ENCODE measurements at regions not wholly inside any gene's neighbourhood (a gene's known extent, or its start where the extent isn't known, plus 50 kb on each side); places are given as distances from the start of the nearest gene placed in this dataset.

DNA sequence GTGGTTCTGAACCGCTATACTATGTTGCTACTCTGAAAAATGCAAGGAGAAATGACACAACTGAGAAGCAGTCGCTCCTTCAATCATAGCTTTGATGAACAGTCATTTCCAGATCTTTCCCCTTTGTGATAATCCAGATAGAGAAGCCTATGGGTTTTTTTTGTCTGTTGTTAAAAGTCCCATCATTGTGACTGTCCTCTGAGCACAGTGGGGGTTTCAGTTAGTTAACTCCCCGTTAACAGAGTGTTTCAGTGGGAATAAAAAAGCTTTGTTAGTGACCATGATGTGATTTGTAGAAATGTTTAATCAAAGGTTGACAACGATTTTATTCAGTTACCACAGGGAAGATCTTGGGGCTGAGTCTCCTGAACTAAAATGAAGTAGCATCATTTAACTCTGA lies 176.2 kb upstream of the MAOA start:
- no peak overlapping the region for H3K4me3 Mint-ChIP-seq
- H3K4me1 Mint-ChIP-seq (ENCODE audit: low read depth): no peaks in the 10 kb centered on the region
- H3K27ac Mint-ChIP-seq: no peak overlapping the region
- peaks cover 0 to 3% of the 10 kb centered on the region in 2 donors for H3K9me3 Mint-ChIP-seq
- peaks cover 25% of the 10 kb centered on the region for H3K27me3 Mint-ChIP-seq (ENCODE audit: low read depth)
- no peaks in the 10 kb centered on the region for H3K36me3 Mint-ChIP-seq (ENCODE audit: insufficient read depth in 2 of 2)
- DNase-seq (no peak), ATAC-seq (replicated peaks in 1 of 2) (no peak)

DNA sequence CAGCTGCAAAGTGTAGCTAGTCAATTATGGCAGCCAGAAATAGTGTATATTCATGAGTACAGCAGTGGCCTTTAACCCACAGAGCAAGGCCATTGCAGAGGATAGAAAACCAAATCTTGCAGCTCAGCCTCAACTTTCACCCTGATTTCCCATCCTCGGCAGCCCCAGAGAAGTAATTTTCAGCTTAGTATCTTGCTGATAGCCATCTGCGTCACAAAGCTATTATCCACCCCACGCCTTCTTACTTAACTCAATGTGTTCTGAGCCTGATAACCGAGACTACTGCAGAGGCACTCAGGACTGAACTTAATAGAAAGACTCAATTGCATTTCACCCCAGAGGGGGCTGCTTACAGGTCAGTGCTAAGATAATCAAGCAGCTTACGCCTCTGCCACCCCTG lies 174.5 kb upstream of the MAOA start:
- Mint-ChIP-seq H3K9me3 (peaks cover 0 to 3% of the 10 kb centered on the region in 2 donors), H3K27ac (no peak overlapping the region), H3K4me3 (no peak overlapping the region), H3K36me3 (ENCODE audit: insufficient read depth in 2 of 2) (no peaks in the 10 kb centered on the region), H3K4me1 (ENCODE audit: low read depth) (no peaks in the 10 kb centered on the region), H3K27me3 (ENCODE audit: low read depth) (peaks cover 25% of the 10 kb centered on the region)
- ATAC-seq (replicated peaks in 1 of 2): no peak
- no peak for DNase-seq

DNA sequence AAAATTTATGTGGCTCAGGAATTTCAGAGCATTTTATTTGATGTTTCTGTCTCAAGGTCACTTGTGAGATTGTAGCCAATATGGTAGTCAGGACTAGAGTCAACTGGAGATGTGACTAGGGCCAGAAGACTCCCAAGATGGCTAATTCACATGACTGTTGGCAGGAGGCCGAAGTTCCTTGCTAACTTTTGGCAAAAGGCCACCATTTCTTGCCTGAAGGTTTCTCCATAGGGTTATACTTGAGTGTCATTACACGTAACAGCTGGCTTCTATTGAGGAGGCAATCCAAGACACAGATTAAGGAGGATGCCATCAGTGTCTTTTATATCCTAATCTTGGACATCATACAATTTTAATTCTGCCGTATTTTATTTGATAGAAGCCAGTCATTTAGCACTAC lies 162.3 kb upstream of the MAOA start:
- H3K27ac Mint-ChIP-seq: no peak overlapping the region
- peaks cover 2% of the 10 kb centered on the region in 2 donors for H3K9me3 Mint-ChIP-seq
- H3K27me3 Mint-ChIP-seq (ENCODE audit: low read depth): peaks cover 7% of the 10 kb centered on the region
- H3K4me3 Mint-ChIP-seq: no peak overlapping the region
- no peaks in the 10 kb centered on the region for H3K4me1 Mint-ChIP-seq (ENCODE audit: low read depth)
- ATAC-seq (replicated peaks in 1 of 2) (no peak), DNase-seq (no peak)
- H3K36me3 Mint-ChIP-seq (ENCODE audit: insufficient read depth in 2 of 2): peaks cover 0 to 1% of the 10 kb centered on the region in 2 donors

DNA sequence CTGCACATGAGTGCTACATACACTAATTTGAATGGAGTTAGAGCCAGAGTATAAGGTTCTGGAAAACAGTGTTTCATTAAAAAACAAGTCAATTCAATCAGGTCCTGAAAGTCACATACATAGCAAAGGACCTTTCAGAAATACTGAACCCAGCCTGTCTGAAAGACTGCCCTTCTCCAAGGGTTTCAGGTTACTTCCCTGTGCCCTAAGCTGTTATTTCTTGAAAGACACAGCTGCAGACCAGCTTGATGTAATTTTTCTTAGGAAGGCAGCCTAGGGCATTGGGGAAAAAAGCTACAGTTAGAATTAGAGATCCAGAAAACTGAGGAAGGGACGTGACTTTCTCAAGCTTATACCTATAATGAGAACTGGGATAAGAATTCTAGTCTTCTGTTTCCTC lies 155.9 kb upstream of the MAOA start:
- Mint-ChIP-seq H3K27me3 (ENCODE audit: low read depth) (peaks cover 16% of the 10 kb centered on the region), H3K4me3 (no peak overlapping the region), H3K9me3 (peaks cover 2% of the 10 kb centered on the region in 2 donors), H3K27ac (no peak overlapping the region), H3K36me3 (ENCODE audit: insufficient read depth in 2 of 2) (no peaks in the 10 kb centered on the region), H3K4me1 (ENCODE audit: low read depth) (no peaks in the 10 kb centered on the region)
- DNase-seq (no peak), ATAC-seq (replicated peaks in 1 of 2) (no peak)

DNA sequence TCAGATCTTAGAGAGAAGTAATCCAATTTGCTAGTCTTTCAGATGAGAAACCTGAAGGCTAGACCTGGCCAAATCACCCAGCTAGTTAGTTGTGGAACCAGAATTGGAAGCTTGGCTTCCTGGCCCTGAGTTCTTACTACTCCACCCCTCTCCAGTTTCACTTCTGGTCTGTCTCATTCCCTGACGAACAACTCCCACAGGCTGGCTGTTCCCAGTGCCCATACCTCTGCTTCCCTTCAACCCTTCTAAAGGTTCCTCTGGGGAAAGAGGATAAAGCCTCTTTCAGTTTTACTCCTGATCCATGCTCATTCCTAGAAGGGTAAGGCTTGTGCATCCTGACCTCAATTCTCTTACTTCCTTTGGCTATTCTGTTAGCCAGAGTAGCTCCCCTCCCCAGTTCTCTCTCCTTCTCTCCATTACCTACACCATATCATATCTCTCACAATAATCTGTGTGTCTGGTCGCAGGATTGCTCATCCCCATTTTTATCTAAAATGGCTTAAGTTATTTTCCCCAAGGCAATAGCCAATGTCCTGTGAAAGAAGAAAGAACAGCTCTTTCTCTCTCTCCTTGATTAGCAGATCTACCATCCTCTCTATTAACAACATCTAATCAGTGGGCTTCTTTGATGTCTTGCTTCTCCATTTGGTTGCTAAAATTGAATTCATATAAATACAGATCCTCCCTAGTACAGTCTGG lies 155.0 kb upstream of the MAOA start:
- Mint-ChIP-seq H3K36me3 (ENCODE audit: insufficient read depth in 2 of 2) (no peaks in the 10 kb centered on the region), H3K9me3 (peaks cover 2% of the 10 kb centered on the region in 2 donors), H3K4me1 (ENCODE audit: low read depth) (no peaks in the 10 kb centered on the region), H3K27me3 (ENCODE audit: low read depth) (peaks cover 9% of the 10 kb centered on the region), H3K27ac (no peak overlapping the region), H3K4me3 (no peak overlapping the region)
- no peak for ATAC-seq (replicated peaks in 1 of 2)
- DNase-seq: no peak

DNA sequence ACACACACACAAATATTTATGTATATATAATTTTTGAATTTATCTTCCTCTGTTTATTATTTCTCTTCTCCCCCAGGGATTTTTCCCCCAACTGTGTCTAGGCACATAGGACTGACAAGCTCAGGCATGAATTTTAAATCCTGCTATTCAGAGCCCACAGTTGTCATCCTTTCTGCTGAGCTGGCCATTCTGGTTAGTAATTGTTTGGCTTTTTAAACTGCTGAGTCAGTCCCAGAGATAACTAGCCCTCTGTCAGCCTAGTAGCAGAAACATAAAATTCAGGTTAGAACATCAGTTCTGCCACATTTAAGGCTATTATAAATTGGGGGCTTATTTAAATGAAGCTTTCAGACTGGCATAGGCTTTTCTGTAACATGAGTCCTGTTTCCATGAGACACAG lies 151.7 kb upstream of the MAOA start:
- no peak overlapping the region for H3K4me3 Mint-ChIP-seq
- ATAC-seq (replicated peaks in 1 of 2) (no peak), DNase-seq (no peak)
- H3K27me3 Mint-ChIP-seq (ENCODE audit: low read depth): peaks cover 9% of the 10 kb centered on the region
- no peak overlapping the region for H3K27ac Mint-ChIP-seq
- H3K36me3 Mint-ChIP-seq (ENCODE audit: insufficient read depth in 2 of 2): no peaks in the 10 kb centered on the region
- H3K9me3 Mint-ChIP-seq: no peaks in the 10 kb centered on the region
- no peaks in the 10 kb centered on the region for H3K4me1 Mint-ChIP-seq (ENCODE audit: low read depth)

DNA sequence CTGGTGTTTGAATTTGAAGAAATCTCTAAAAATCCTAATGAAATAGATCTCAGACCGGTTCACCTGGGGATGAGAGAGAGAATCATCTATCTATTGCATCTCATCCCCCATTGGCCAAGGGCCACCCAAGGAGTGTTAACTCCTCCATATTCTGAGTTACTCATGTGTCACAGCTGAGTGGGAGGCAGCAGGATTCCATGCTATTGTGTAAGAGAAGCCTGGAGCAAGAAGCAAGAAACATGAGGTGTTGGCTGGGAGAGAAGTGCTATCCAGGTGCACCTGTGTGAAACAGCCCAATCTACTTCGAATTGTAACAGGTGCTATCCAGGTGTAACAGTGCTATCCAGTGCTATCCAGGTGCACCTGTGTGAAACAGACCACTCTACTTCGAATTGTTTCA lies 150.3 kb upstream of the MAOA start:
- Mint-ChIP-seq H3K9me3 (no peaks in the 10 kb centered on the region), H3K27me3 (ENCODE audit: low read depth) (peaks cover 9% of the 10 kb centered on the region), H3K27ac (no peak overlapping the region), H3K4me3 (no peak overlapping the region), H3K4me1 (ENCODE audit: low read depth) (no peaks in the 10 kb centered on the region), H3K36me3 (ENCODE audit: insufficient read depth in 2 of 2) (no peaks in the 10 kb centered on the region)
- DNase-seq (no peak), ATAC-seq (replicated peaks in 1 of 2) (no peak)

DNA sequence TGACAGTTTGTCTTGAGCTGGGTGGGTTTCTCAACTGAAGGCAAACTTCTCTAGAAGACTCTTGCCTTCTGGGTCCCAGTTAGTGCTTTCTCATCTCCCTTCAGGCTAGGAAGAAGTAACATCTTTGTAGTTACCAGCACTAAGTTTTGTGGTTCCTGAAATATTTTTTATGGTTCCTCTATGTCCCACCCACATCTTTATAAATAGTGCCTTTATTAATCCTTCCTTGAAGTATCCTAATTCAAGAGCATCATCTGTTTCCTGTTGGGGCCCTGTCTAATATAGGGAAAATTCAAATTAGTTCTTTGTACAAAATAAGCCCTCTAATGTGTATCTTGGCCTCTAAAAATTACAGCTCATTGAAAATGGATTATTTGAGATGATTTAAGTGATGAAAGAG lies 147.4 kb upstream of the MAOA start:
- ATAC-seq (replicated peaks in 1 of 2): no peak
- Mint-ChIP-seq H3K9me3 (no peaks in the 10 kb centered on the region), H3K4me3 (no peak overlapping the region), H3K27me3 (ENCODE audit: low read depth) (peaks cover 15% of the 10 kb centered on the region), H3K36me3 (ENCODE audit: insufficient read depth in 2 of 2) (no peaks in the 10 kb centered on the region), H3K27ac (no peak overlapping the region), H3K4me1 (ENCODE audit: low read depth) (no peaks in the 10 kb centered on the region)
- no peak for DNase-seq

DNA sequence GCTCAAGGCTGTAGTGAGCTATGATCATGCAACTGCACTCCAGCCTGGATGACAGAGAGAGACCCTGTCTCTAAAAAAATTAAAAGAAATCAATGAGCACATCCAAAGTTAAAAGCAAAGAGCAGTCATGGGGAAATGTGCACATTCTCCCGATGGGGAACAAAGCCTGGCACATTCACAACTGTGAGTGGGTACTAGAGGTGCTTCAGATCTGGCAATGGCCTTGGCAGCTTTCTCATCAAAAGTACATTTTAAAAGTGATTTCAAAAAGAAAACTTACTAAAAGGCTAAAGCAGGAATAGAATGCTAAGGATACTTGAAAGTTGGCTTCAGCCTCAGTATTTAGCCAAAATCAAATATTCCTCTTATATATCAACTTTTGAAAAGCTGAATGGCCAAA lies 145.9 kb upstream of the MAOA start:
- Mint-ChIP-seq H3K4me1 (ENCODE audit: low read depth) (no peaks in the 10 kb centered on the region), H3K27me3 (ENCODE audit: low read depth) (peaks cover 15% of the 10 kb centered on the region), H3K9me3 (no peaks in the 10 kb centered on the region), H3K36me3 (ENCODE audit: insufficient read depth in 2 of 2) (no peaks in the 10 kb centered on the region), H3K27ac (no peak overlapping the region), H3K4me3 (no peak overlapping the region)
- no peak for DNase-seq
- no peak for ATAC-seq (replicated peaks in 1 of 2)

DNA sequence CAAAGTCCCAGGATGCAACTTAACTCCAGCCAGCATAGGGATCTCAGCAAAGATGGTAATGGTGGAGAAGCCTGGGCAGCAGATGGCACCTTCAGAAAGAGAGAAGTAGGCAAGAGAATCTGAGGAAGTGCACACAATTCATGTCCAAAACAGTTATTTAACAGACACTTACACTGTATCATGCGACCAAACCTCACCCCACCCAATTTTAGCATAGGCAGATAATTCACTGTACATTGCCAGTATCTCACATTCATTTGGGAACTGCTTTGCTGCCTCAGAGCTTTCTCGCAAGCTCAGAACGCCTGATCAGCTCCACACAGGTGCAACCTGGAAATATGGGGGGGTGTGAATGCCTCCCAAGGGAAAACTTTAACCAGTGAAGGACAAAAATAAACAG lies 143.0 kb upstream of the MAOA start:
- ATAC-seq (replicated peaks in 1 of 2): no peak
- Mint-ChIP-seq H3K9me3 (no peaks in the 10 kb centered on the region), H3K36me3 (ENCODE audit: insufficient read depth in 2 of 2) (no peaks in the 10 kb centered on the region), H3K4me1 (ENCODE audit: low read depth) (no peaks in the 10 kb centered on the region), H3K4me3 (no peak overlapping the region), H3K27me3 (ENCODE audit: low read depth) (peaks cover 23% of the 10 kb centered on the region), H3K27ac (no peak overlapping the region)
- DNase-seq: no peak

DNA sequence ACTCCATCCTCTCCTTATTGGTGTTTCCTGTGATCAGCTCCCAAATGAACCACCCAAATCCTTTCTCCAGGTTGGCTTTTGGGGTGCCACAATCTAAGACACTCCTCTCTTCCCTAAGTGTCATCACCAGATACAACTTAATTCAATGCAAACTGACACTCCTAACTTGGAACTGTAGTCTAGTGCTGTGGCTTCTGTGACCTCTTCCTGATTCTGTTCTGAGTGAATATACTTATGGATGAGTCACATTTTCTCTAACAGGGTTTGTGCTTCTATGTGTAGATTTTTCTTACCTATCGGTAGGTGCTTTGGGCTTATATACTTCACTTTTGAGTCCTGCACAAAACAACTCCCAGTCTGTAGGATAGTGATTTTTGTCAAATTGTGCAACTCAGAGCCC lies 141.3 kb upstream of the MAOA start:
- H3K27ac Mint-ChIP-seq: no peak overlapping the region
- ATAC-seq (replicated peaks in 1 of 2): peak in 1 of 2 donors; percentile 51

DNA sequence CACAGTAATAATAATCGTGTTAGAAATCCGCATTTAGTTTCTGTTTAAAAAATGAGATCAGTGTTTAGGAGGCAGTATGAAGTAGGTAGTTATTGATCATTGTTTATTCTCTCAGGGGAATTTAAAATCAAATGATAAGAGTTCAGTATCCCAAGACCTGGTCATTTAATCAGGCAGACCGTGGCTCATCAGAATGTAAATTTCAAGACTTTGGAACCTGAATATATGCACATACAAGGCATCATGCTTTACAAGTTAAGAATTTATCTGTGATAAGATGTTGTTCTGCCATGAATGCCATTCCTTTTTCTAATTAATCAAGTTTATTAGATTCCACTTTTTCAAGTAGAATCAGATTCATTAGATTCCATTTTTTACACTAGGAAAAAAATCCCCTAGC lies 133.5 kb upstream of the MAOA start:
- Mint-ChIP-seq H3K4me3 (no peak overlapping the region), H3K9me3 (peaks cover 0 to 1% of the 10 kb centered on the region in 2 donors), H3K27me3 (ENCODE audit: low read depth) (peaks cover 50% of the 10 kb centered on the region), H3K4me1 (ENCODE audit: low read depth) (no peaks in the 10 kb centered on the region), H3K36me3 (ENCODE audit: insufficient read depth in 2 of 2) (no peaks in the 10 kb centered on the region), H3K27ac (no peak overlapping the region)
- DNase-seq (no peak), ATAC-seq (replicated peaks in 1 of 2) (no peak)

More for the DNA sequence above, 141.3 kb upstream of the MAOA start:
- H3K4me3 Mint-ChIP-seq: no peak overlapping the region
- DNase-seq: no peak
- no peaks in the 10 kb centered on the region for H3K36me3 Mint-ChIP-seq (ENCODE audit: insufficient read depth in 2 of 2)
- H3K27me3 Mint-ChIP-seq (ENCODE audit: low read depth): peaks cover 27% of the 10 kb centered on the region
- no peaks in the 10 kb centered on the region for H3K4me1 Mint-ChIP-seq (ENCODE audit: low read depth)
- H3K9me3 Mint-ChIP-seq: no peaks in the 10 kb centered on the region

DNA sequence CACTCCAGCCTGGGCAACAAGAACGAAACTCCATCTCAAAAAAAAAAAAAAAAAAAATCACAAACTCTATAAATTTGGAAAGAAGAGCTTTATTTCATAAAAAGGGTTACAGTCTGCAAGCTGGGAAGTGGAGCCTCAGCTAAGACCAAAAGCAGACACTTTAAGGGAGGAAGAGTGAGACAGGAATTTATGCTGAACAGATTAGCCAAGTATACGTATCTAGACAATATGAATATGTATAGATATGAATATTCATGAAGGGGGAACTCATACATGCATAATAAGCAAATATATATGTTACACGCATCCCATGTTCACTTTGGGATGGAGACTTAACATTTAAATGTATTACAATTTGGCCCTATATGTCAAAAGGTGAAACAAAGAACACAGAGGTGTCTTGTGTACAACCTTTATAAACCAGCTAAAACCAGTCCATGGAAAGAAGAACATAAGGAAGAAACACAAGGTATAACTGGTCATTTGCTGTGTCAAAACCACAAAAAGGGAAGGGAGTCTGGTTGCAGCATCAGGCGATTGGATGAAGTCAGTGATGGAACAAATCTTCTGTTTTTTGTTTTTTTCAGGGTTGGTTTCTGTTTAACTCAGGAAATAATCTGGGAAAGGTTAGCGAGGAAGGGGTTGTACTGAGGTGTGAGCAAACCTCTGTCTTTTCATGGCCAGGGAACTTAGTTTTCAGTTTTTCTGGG lies 130.0 kb upstream of the MAOA start:
- H3K4me1 Mint-ChIP-seq (ENCODE audit: low read depth): no peaks in the 10 kb centered on the region
- ATAC-seq (replicated peaks in 1 of 2): no peak
- H3K27ac Mint-ChIP-seq: no peak overlapping the region
- H3K27me3 Mint-ChIP-seq (ENCODE audit: low read depth): peaks cover 64% of the 10 kb centered on the region
- H3K36me3 Mint-ChIP-seq (ENCODE audit: insufficient read depth in 2 of 2): peaks cover 0 to 2% of the 10 kb centered on the region in 2 donors
- no peak overlapping the region for H3K4me3 Mint-ChIP-seq
- H3K9me3 Mint-ChIP-seq: peaks cover 0 to 5% of the 10 kb centered on the region in 2 donors
- DNase-seq: no peak

DNA sequence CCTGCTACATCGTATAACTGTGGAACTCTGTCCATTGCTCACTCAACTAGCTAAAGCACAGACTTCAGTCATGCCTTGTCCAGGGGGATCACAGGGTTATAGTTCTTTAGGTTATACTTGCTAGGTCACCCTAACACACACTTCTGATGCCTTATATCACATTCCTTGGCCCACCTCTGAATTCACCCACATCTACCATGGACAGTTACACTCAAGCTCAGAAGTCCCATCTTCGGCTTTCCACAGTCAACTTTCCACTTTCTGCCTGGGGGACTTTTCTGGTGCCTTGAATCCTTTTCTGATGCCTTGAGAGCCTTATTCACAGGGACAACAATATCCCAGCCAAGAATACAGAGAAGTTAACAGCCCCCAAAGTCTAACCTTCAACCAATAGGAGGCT lies 129.2 kb upstream of the MAOA start:
- peaks cover 0 to 4% of the 10 kb centered on the region in 2 donors for H3K9me3 Mint-ChIP-seq
- DNase-seq: no peak
- H3K27ac Mint-ChIP-seq: no peak overlapping the region
- no peaks in the 10 kb centered on the region for H3K4me1 Mint-ChIP-seq (ENCODE audit: low read depth)
- no peak overlapping the region for H3K4me3 Mint-ChIP-seq
- no peak for ATAC-seq (replicated peaks in 1 of 2)
- H3K36me3 Mint-ChIP-seq (ENCODE audit: insufficient read depth in 2 of 2): peaks cover 0 to 2% of the 10 kb centered on the region in 2 donors
- peaks cover 65% of the 10 kb centered on the region for H3K27me3 Mint-ChIP-seq (ENCODE audit: low read depth)

All from activated T-cell treated with anti-CD3 and anti-CD28 coated beads, Interleukin-2, amount 50 U/mL, for 72 hours (primary cell).